KG1 (cell line): ENCODE measurements at regions not wholly inside any gene's neighbourhood (a gene's known extent, or its start where the extent isn't known, plus 50 kb on each side); places are given as distances from the start of the nearest gene placed in this dataset.

Experiments
- DNase-seq: peaks from one replicate; lab custom pipeline; 2025; lab: John Stamatoyannopoulos, UW

DNA sequence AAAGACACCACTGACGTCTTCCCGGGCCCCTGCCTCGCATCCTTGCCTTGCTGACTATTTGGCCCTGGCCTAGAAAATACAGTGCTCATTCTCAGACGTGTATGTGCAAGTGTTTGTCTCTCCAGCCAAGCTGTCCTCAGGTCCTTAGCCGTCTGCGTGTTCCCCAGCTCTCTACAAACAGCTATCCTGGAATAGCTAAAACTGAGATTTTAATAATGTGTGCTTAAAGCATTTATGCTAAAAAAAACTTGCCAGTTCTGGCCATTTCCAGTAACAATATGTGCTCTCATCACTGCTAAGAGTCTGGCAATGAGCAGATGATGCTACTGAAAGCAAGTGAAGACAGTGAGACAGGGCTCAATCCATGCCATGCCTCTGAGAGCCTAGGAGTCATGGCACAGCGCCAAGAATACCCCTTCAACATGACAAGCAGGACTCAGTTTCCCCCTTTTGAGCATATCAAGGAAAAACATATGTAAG, 55.7 kb downstream of the IRF2BP2 start:
- no peak for DNase-seq

DNA sequence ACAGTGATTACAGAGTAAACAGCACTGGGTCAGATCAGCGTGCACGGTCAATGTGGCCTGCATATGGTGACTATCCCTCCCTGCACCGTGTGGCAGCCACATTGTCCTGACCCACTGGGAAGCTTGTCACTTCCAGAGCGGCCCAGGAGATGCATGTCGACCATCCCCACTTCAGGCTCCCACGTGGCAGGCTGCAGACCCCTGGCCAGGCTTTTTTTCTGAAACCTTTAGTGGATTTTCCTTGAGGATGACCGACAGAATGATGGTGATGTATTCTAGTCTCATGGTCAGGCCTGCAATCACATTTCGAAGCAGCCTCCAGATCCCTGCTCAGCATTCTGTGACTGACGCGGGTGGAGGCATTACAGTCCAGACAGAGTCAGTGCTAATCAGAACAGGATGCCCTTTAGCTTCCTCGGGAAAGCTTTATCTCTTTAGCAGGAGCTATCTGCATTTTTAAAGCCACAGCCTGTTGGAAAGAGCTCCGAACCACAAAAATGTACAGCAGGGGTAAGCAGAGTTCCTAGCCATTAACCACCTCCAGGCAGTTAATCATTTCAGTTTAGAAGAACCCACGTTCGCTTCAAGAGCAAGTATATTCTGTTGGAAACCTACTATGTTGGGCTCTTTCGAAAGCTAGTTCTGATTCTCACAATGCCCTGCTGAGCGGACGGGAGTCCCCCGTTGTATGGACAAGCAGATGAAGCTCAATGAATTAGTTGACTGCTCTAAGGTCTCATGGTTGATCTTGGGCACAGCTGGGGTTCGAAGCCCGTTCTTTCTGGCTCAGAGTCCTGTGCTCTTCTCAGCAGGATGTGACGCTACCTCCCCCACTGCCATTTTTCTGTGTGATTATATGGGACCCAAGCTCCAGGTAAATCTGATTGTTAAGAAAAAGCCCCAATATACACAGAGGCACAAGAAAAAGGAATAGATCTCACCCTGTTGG, 56.5 kb downstream of the IRF2BP2 start:
- DNase-seq, result no peak

DNA sequence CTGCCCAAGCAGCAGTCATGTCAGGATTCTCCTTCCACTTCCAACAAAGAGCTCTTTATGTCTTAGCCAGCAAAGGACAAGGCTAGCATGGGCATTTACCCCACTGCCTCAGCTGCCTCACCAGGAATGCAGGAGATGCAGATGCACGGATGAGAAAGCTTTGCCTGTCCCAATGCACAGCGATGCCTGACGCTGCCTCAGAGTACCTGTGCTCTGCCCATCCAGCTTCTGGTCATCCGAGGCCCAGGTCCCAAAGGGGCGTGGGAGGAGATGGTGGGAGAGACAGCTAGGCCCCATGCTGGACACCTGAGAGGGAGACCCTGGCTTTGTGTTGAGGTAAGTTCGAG, 59.0 kb downstream of the IRF2BP2 start:
- DNase-seq, result no peak

DNA sequence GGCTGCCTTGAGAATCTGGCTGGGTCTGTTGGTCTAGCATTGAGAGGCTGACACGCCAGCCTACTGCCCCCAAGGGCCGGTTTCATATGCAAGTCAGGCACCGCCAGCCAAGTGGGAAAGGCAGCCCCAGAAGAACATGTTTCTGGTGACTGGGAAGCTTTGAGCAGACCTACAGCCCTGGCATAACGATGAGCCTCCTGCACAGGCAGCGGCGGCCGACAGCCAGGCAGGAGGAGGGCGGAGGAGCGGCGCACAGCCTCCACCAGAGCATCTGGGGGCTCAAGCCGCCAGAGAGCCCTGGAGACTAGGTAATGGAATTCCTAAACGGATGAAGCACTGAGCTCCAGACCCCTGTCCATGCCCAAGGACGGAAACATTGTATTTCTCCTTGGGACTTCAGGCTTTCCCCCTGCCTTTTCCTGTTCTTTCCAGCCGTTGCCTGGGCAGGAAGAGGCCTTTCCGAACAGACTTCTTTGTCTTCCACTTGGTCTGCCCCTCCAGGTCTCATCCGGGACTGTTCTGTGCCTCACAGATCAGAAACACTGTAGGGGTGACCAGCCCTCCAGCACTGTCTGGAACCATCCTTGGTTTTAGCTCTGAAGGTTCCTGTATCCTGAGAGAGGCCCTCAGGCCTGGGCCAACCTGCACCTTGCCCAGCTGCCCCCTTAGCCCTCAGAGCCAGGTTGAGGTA, 59.5 kb downstream of the IRF2BP2 start:
- no peak for DNase-seq

DNA sequence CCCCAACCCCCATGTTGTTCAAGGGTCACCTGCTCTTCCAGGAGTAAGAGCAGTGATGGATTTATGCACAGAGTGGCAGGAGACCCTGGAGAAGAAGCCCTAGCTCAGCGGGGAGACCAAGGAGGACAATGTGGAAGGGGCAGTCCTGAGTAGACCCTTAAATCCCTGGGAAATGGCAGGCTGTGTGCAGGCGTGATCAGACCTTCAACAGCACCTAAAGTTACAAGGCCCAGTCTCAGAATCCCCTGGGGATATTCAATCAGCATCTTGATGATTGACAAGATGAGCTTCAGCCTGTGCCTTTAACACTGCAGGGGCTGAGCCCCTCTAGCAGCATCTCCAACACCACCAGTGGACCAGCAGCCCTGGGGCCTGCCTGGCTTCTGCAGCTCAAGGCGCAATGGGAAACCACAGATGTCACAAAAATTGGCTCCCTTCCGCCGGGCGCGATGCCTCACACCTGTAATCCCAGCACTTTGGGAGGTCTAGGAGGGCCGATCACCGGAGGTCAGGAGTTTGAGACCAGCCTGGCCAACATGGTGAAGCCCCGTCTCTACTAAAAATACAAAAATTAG, 60.4 kb downstream of the IRF2BP2 start:
- DNase-seq, result no peak

DNA sequence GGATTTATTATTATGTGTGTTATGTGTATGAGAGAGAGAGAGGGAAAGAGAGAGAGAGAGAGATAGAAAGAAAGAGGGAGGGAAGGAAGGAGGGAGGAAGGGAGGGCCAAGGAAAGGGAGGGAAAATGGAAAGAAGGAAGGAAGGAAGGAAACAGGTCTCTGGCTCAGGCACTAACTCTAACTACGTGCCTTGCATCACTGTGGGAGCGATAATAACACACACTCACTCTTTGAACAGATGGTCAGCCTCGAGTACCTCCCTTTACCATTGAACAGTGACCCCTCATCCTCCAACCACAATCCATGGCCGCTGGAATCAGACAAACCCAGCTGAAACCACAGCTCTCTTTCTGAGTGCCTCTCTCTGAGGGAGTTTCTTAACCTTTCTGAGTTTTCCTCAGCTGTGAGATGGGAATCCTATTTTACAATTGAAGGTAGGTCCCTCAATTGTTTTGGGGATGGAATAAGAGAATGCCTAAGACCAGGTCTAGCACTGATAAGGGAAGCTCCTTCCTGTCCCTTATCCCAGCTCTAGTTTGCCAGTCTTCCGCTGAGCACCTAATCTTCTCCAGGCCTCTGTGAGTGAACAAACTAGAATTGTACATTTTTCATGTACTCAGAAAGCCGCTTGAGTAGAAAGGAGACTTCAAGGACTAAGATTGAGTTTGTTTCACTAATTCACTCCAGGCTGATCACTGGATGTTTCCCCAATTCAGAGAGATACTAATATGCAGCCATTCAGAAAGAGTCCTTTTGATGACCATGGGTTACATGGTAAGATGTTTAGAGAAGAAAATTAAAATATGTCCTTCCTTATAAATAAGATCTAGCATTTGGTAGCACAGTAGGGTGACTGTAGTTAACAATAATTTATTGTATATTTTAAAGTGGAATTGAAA, 62.8 kb downstream of the IRF2BP2 start:
- DNase-seq, result no peak

DNA sequence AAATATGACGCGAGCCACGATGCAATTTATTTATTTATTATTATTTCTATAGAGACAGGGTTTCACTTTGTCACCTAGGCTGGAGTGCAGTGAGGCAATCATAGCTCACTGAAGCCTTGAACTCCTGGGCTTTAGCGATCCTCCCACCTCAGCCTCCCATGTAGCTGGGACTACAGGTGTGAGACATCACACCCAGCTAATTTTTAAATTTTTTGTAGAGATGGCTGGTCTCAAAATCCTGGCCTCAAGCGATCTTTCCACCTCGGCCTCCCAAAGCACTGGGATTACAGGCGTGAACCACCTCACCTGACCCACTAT, 63.6 kb downstream of the IRF2BP2 start:
- DNase-seq, result no peak

DNA sequence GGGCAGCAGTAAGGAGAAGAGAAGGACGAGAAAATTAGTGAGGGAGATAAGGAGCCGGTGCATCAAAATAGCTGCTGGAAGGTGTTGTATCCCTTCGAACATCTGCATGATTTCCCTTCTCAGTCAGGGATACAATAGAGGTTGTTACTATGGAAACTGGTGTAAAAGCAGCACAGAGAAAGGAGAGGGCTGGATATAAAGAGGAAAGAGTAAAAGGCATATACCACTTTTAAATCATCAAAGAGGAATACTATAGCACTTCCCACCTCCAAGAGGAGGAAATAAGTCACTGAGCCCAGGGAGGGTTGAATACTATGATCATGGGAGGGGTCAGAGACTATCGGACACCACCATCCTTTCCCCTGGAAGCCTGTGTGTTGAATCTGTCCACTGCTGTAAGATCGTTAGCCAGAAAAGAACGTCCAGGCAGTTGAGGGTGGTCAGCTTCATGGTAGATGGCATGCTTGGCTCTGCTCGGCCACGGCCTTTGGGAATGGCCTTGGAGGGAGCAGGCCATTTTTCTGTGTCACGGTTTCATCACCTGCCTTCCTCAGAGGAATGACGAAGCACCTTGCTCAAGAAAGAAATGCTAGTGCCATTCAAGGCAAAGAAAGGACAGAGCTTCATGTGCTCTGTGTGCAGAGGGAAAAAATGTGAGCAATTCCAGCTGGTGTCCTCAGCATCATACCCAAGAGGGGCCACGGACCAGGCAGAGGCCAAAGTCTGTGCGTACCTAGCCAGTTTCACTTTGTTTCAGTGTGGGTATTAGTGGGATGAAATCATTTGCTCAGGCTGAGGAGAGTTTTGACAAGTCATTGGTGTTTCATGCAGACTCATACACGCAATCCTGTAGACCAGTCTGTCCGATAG, 64.2 kb downstream of the IRF2BP2 start:
- DNase-seq, result no peak

DNA sequence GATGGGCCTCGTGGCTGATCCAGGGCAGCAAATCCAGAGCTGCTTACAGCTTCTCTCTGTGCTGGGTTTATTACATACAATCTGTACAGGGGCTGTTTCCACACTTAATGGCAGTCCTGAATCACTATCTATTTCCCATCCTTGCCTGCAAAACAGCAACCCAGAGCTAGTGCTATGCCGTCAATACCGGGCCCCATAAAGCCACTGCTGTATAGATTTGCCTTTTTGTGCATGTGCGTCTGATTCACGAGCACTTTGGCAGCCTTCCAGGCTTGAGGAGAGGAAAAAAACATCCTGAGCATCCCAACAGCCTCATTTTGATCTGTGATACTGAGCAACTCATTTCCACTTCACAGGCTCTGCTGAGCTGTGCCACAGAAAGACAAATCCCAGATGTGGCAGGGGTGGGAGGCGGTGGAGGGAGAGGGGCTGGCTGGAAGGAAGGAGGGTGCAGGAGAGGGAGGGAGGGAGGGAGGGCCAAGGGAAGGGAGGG, 65.2 kb upstream of the TARBP1 start:
- peak; percentile 12 for DNase-seq

DNA sequence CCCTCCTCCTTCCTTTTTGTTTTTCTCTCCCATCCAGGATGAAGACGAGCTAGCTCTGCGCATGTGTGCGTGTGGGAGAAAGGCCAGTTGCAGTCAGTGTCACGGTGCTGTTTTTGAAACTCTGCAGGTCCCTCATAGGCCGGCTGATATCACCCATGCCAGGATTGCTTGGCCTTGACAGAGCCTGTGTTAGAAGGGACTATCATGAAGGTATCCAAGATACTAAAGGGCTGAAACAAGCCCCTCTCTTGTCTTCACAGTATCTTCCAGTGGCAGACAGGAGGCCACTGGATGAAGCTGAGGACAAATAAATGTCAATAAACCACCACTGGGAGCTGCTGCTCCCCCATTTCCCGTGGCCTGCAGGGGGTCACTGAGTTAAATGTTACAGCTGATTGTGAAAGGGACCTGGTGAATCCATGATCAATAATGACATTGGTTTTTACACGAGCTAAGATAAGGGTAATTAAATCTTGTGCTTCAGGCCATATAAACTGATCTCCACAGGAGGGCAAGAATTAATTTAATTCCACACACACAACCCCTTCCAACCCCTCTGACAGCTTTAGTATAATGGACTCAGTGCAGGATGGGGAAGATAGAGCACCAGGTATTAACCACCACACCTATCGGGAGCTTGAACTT, 64.6 kb upstream of the TARBP1 start:
- DNase-seq, result no peak

DNA sequence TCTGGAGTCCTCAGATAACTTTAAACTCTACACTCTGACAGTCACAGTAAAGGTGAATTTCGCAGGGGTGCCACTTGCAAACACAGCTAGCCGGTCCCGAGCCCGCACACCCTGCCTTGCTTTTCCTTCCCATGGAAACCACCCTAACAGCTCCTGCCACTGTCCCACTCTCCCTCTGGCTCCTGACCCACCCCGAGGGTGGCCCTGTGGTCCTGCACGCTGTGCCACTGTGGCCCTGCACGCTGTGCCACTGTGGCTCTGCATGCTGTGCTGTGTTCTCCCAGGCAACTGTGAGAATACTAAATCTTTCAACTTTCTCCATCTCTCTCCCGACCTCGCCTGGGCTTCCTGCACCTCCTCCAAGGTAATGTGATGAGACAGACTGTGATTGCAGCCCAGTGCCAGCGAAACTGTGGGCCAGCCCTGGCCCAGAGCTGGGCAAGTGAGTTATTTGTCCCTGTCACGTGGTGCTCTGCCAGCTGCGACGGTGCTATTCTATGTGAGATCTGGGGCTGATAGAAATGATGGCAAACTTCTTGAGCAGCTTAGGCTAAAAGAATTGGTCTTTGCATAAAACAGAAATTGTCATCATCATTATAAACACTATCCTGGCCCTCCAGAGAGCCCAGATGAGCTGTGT, 63.4 kb upstream of the TARBP1 start:
- DNase-seq, result no peak

DNA sequence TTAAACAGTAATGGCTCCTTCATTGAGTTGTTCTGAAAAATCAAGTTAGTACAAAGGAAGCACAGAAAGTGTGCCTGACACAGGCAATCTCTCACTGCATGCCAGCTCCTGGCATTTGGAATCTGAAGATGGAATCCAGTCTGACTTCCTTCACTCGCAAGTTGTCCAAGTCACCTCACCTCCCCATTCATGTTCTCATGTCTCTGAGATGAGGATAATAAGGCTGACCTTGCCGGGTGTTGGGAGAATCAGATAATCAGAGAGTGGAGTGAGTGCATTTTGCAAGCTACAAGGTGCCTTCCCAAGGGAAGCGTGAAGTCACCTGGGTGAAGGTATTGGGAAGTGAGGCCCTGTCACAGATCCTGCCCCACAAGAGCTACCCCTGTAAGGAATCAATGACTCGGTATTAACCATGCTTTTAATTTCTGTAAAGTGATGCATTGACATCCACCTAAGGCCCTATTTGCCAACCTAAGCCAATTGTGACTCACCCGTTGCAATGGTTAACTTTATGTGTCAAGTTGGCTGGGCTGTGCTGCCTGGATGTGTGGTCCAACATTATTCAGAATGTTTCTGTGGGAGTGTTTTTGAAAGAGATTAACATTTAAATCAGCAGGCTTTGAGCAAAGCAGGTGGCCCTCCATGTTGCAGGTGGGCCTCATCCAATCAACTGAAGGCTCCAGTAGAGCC, 62.5 kb upstream of the TARBP1 start:
- DNase-seq, result no peak

DNA sequence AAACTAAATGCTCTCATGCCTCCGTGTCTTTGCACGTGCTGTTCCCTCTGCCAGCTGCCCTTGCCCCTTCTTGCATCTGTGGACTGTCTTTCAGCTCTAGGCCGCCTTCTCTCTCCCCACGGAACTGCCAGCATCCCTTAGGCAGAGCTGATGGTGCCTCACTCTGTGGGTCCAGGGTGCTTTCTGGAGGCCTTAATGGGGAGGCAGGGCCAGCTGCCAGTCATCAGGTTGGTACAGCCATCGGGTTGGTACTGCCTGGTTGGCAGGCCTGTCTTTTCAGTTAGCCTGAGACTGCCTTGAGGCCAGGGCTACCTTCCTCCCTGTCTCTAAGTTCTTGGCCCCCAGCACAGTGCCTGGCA, 61.4 kb upstream of the TARBP1 start:
- DNase-seq, result no peak

DNA sequence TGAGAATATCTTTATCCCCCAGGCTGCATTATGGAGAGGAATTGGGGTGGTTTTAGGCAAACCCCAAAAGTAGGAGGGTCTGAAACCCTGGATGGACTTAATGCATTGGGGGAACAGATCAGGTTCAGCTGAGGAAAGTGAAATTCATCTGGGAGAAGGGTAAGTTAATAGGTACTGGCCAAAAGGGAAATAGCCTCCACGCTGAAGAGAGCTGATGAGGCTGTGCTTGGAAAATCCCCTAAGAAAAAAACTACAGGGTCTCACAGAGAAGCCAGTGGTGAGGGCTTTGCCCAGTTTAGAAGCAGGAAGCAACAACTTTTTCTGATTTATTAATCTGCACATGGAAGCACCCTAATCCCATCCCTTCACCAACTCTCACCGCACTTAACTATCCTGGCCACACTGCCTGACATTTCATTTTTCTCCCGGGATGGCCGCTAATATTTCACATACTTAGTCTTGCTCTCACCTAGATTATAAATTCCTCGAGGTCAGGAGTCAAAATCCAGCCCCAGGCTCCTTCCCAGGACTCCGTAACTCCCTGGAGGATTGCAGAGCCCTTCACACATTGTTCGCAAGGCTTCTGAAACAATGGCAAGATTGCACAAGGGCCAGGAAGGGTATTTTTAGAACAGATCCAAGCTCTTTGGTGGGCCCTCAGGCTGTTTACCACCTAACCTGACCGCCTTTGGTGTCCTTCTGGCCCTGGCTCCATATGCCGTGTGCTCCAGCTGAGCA, 60.9 kb upstream of the TARBP1 start:
- no peak for DNase-seq

DNA sequence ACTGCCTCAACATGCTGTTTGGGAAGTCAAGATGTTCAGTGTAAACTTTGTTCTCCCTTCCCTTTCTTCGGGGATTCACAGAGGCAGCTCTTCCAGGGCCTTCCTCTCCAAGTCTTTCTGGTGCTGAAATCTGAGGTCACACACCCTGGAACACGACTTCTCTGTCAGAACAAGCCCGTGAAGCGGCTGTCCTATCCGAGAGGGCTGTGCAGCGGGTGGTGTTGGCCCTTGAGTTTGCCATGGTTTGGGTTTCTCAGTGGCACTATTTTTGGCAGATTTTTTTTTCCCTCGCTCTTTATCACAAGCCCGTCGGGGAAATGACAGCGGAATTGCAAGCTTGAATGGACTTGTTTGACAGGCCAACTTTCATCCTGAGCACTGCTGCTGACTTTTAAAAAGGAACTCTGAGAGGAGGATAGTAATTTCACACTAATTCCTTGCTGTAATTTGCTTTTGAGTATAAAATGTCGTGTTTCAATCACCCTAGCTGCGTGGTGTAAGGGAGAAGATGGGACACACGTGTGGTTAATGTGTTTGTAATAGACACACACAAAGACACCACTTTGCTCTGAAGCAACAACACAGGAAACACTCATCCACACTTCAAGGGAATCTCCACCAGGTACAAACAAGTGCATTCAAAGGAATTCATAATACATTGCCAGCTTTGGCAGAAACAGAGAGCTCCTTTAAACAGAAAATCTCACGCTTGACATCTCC, 60.1 kb upstream of the TARBP1 start:
- no peak for DNase-seq

DNA sequence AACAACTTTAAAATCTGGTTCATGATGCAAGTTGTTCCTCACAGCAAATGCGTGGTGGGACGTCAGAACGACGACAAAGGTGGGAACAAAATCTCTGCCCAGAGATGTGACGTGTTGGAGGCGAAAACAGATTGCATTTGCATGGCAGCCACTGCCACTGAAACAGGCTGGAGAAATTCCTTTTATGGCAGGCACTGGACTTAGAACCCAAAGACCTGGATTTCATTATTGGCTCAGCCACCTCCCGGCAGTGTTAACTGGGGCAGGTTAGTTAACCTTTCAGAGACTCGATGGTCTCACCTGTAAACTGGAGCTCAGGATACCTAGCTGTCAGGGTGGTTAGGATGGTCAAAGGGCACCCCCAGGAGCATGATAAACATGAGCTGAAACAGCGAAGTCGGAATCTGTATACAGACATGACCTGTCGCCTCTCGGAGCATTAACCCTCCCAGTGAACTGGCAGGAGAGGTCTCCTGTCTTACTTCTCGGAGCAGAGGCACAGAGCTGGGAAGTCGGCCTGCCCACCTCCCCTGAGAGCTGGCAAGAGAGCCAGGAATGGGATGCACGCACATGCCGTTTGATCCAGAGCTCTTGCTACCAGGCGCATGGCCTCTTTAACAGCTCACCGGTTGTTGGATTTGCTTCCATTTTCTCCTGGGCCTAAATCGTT, 59.2 kb upstream of the TARBP1 start:
- DNase-seq, result no peak

DNA sequence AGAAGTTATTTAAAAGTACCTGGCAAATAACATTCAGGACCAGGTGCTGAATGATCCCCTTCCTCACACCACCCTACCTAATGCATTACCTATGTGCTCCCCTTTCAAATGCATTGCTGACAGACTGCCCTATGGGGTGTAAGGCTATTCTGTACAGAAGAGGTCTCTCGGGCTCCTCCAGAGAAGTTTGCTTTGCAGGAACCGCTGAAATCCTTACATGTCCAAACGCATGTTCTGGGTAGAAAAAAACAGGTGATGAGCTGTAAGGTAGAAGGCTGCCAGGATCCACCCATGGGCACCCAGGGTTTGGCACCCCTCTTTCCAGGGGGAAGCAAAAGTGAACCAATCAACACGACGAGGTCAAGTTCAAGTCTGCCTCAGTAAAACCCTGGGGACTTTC, 58.3 kb upstream of the TARBP1 start:
- no peak for DNase-seq

DNA sequence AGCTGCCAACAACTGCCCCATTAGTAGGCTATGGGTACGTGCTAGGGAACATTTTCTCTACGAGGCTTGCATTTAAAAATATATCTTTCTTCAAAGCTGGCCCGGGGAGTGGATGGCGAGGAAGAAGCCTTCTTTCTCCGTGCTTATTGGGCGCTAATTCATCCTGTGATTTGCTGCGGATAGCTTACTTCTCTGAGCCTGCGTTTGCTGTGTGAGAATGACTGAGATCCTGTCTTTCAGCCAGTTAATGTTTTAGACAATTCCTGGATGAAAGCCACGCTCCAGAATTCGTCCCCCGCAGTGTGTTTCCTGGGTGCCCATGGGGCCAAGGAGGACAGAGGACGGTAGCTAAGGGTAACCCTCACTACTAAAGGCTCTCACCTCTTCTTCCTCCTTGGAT, 57.8 kb upstream of the TARBP1 start:
- DNase-seq, result no peak
